ENCODE measurements at regions not wholly inside any gene's neighbourhood (a gene's known extent, or its start where the extent isn't known, plus 50 kb on each side); places are given as distances from the start of the nearest gene placed in this dataset.

DNA sequence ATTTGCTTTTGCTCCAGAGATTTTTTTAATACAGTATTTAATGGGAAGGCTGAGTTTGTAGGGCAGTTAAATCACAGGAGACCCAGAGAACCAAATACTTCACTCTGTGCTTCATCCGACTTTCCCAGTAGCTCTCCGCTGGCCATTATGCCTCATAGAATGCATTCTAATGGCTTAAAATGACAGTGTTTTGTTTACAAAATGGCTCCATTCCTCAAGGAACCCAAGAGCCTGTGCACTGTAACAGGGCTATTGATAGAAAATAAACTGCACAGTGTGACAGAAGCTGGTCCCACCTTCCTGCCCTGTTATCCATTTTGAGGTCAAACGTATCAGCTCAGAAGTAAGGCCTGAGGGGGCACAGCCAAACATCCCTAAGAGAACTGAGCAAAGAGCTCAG, 136.5 kb downstream of the RAP2A start:
- no peaks in the 10 kb centered on the region for H3K36me3 ChIP-seq (ENCODE audit: control insufficient read depth, insufficient read depth, low read length)
- no peaks in the 10 kb centered on the region for H3K9me1 ChIP-seq (ENCODE audit: control insufficient read depth, insufficient read depth, low read length)
- ChIA-PET CTCF (ENCODE audit: low intra/inter-chr PET ratio) (no interaction called here), POLR2A (interaction anchor here (0.6 kb wide), 1 partner anchor 183 kb away, joined by 3 read pairs; no protein-coding TSS in a partner anchor)
- no peaks in the 10 kb centered on the region for H3K4me1 ChIP-seq (replicated peaks in 1 of 2; ENCODE audit: control insufficient read depth in 2 of 2, insufficient read depth in 2 of 2, low read length in 2 of 2)
- no peaks in the 10 kb centered on the region for H3K79me2 ChIP-seq (ENCODE audit: control insufficient read depth, insufficient read depth, low read length)
- in situ Hi-C loops (cut with MboI) (no loop called here), intact Hi-C loops (cut with micrococcal nuclease) (loop anchor here (10.0 kb wide), 1 partner anchor 176 kb away; no protein-coding TSS in a partner anchor)
- ATAC-seq, result no peak
- H3K27ac ChIP-seq (ENCODE audit: extremely low read depth, low read depth, low read length), result no peak overlapping the region
- 0% methylated on average over 3 of the region's 3 CpGs for WGBS (ENCODE audit: insufficient coverage, low coverage, missing lambda C conversion rate)
- no peaks in the 10 kb centered on the region for H3K9me3 ChIP-seq (replicated peaks; ENCODE audit: control insufficient read depth, insufficient read depth, low read depth, low read length)
- BruUV-seq (replicated peaks), result no TSS peak
- no peak overlapping the region for H3K4me2 ChIP-seq (ENCODE audit: insufficient read depth, low read length)
- TF ChIP-seq CTBP1 (IDR thresholded peaks at IDR 0.05; ENCODE audit: borderline replicate concordance) (no peak), FOS (IDR thresholded peaks at IDR 0.05; ENCODE audit: extremely low read depth, insufficient read length) (no peak), BMI1 (IDR thresholded peaks at IDR 0.05; ENCODE audit: low read length) (no peak), PHB2 (IDR thresholded peaks at IDR 0.05; ENCODE audit: low read depth) (no peak), NCOA1 (IDR thresholded peaks at IDR 0.05; ENCODE audit: low read depth) (no peak), ZNF696 (CRISPR knock-in tag; conservative IDR thresholded peaks at IDR 0.05) (no peak), NFE2 (IDR thresholded peaks at IDR 0.05; ENCODE audit: low read depth) (no peak), RBM25 (IDR thresholded peaks at IDR 0.05; ENCODE audit: low read depth, low read length, severe bottlenecking) (no peak), SETDB1 (IDR thresholded peaks at IDR 0.05; ENCODE audit: low read length) (no peak), NEUROD1 (IDR thresholded peaks at IDR 0.05; ENCODE audit: borderline replicate concordance, low read depth, low read length, partially characterized antibody) (no peak), CCNT2 (IDR thresholded peaks at IDR 0.05; ENCODE audit: borderline replicate concordance, extremely low read depth, insufficient read length, low read depth, low read length) (no peak)
- TF ChIP-seq, protein P1, sequence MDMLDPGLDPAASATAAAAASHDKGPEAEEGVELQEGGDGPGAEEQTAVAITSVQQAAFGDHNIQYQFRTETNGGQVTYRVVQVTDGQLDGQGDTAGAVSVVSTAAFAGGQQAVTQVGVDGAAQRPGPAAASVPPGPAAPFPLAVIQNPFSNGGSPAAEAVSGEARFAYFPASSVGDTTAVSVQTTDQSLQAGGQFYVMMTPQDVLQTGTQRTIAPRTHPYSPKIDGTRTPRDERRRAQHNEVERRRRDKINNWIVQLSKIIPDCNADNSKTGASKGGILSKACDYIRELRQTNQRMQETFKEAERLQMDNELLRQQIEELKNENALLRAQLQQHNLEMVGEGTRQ (CRISPR knock-in tag; IDR thresholded peaks at IDR 0.05), result no peak
- TF ChIP-seq, protein P2, sequence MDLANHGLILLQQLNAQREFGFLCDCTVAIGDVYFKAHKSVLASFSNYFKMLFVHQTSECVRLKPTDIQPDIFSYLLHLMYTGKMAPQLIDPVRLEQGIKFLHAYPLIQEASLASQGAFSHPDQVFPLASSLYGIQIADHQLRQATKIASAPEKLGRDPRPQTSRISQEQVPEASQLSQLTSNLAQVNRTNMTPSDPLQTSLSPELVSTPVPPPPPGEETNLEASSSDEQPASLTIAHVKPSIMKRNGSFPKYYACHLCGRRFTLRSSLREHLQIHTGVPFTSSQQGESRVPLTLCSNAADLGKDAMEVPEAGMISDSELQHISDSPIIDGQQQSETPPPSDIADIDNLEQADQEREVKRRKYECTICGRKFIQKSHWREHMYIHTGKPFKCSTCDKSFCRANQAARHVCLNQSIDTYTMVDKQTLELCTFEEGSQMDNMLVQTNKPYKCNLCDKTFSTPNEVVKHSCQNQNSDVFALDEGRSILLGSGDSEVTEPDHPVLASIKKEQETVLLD (IDR thresholded peaks at IDR 0.05), result no peak
- no peak overlapping the region for H3K4me3 ChIP-seq
- no peak overlapping the region for H3K9ac ChIP-seq (ENCODE audit: insufficient read depth in 1 of 2, low read depth in 2 of 2, low read length in 2 of 2)
- H3K27me3 ChIP-seq (ENCODE audit: control insufficient read depth in 2 of 2, insufficient read depth in 2 of 2, low read length in 2 of 2), result no peaks in the 10 kb centered on the region; a peak in 1 of 5 replicates
- no peak overlapping the region for H2AFZ ChIP-seq (ENCODE audit: low read depth, low read length)
- no peak for FAIRE-seq
- no peak for DNase-seq (ENCODE audit: extremely low read depth in 1 of 4, low spot score in 3 of 4)
- H4K20me1 ChIP-seq (replicated peaks; ENCODE audit: control insufficient read depth, insufficient read depth, low read length), result no peaks in the 10 kb centered on the region

Data from K562 (cell line).